Spleen (tissue), 7 donors: ENCODE measurements at regions not wholly inside any gene's neighbourhood (a gene's known extent, or its start where the extent isn't known, plus 50 kb on each side); places are given as distances from the start of the nearest gene placed in this dataset.

Experiments
- CTCF ChIP-seq, 11 experiments: fragments of 200-600 bp in 7 of 11; fragments of 450-650 bp in 4 of 11; sonication (generic) in 4 of 11; IDR thresholded peaks in 8 of 11; conservative IDR thresholded peaks in 3 of 11; 1 replicate in 7 of 11; 2 replicates in 4 of 11; pipeline versions ENCODE4 v1.4.0 to v1.8.0; 2016 to 2021; ENCODE audit warnings: antibody characterized with exemption in 11 of 11, inconsistent platforms in 4 of 11, mild to moderate bottlenecking in 1 of 11
- POLR2A ChIP-seq, 3 donors: fragments of 450-650 bp; IDR thresholded peaks; one replicate each; pipeline ENCODE4 v1.5.1; 2017; ENCODE audit warnings: antibody characterized with exemption in 3 of 3, mild to moderate bottlenecking in 1 of 3
- POLR2AphosphoS5 ChIP-seq, 3 donors: sonication (generic); formaldehyde crosslinking; IDR thresholded peaks; one replicate each; pipeline ENCODE4 v1.5.1; 2017; ENCODE audit warnings: antibody characterized with exemption in 3 of 3
- donor health status: DM: no; HTN: no; CAD: no; lungs with moderate emphysema.
- donor health status: DM: no; HTN: no; CAD: no.
- donor health status: DM: no; HTN: no; CAD: no.

- no peak for TF ChIP-seq CTCF (IDR thresholded peaks at IDR 0.05 in 8 of 11, conservative IDR thresholded peaks at IDR 0.05 in 3 of 11)
- TF ChIP-seq POLR2AphosphoS5 (IDR thresholded peaks at IDR 0.05) = peak in 2 of 3 donors; percentile 5 to 44
- no peak for TF ChIP-seq POLR2A (IDR thresholded peaks at IDR 0.05)
These were observed 156.1 kb upstream of the APCDD1 start for GRCh38 chr18:10298346-10298745.
